ENCODE measurements at regions not wholly inside any gene's neighbourhood (a gene's known extent, or its start where the extent isn't known, plus 50 kb on each side); places are given as distances from the start of the nearest gene placed in this dataset.

DNA sequence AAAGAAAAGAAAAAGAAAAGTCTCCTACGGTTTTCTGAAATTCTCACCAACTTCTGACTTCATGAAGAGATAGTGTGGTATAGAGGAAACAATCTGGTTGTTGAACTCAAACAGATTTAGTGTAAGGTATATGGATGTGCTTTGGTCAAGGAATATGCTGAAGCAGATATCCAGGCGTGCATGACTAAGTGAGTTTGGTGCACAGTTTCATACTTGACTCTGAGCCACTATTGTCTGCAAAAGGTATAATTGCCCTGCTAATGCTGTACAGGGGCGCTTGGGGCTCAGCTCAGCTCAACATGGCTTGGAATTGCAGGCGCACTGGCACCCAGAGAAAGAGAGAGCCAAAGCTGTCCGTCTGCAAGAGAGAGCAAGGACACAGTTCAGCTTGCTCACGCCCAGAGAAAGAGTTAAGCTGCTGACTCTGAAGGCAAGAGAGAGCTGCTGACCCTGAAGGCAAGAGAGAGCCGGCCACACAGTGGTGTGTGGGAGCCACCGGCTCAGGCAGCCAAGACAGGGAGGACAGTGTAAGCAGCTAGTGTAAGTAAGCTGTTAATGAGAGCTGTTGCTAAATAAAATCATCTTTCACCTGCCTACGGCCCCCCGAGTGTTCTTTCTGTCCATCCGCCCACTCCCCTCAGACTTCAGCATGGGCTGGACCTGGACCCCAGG, 66.4 kb upstream of the SLC38A4 start:
- Histone ChIP-seq H3K4me1 (no peaks in the 10 kb centered on the region), H3K9me3 (peaks cover 0 to 3% of the 10 kb centered on the region in 2 donors), H3K36me3 (no peaks in the 10 kb centered on the region), H3K27ac (no peak overlapping the region), H3K4me3 (no peak overlapping the region), H3K27me3 (no peaks in the 10 kb centered on the region)
- no peak for DNase-seq
- no peak for ATAC-seq
- TF ChIP-seq, protein P1, sequence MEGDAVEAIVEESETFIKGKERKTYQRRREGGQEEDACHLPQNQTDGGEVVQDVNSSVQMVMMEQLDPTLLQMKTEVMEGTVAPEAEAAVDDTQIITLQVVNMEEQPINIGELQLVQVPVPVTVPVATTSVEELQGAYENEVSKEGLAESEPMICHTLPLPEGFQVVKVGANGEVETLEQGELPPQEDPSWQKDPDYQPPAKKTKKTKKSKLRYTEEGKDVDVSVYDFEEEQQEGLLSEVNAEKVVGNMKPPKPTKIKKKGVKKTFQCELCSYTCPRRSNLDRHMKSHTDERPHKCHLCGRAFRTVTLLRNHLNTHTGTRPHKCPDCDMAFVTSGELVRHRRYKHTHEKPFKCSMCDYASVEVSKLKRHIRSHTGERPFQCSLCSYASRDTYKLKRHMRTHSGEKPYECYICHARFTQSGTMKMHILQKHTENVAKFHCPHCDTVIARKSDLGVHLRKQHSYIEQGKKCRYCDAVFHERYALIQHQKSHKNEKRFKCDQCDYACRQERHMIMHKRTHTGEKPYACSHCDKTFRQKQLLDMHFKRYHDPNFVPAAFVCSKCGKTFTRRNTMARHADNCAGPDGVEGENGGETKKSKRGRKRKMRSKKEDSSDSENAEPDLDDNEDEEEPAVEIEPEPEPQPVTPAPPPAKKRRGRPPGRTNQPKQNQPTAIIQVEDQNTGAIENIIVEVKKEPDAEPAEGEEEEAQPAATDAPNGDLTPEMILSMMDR (IDR thresholded peaks at IDR 0.05) = no peak
- intact Hi-C loops (cut with DNase I) = no loop called here

DNA sequence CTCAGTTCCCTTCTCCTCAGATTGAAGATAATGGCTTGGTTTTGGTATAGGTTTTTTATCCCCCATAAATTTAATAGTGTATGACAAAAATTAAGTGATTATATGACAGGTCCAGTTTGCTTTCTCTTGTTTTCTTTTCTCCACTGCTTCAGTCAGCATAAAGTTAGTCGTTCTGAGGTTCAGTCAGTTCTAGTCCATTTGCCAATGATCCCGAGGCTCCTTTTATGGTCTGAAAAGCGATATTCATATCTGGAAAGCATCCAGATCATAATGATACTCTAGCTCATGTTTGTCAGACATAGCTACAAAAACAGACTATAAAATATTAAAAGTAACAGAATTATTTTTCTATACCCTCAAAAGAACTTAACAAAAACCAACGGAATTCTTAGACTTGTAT, 67.1 kb upstream of the SLC38A4 start:
- intact Hi-C loops (cut with DNase I) = no loop called here
- Histone ChIP-seq H3K27me3 (no peaks in the 10 kb centered on the region), H3K9me3 (peaks cover 0 to 3% of the 10 kb centered on the region in 2 donors), H3K27ac (no peak overlapping the region), H3K36me3 (no peaks in the 10 kb centered on the region), H3K4me3 (no peak overlapping the region), H3K4me1 (no peaks in the 10 kb centered on the region)
- ATAC-seq (no peak), DNase-seq (peak in 1 of 4 donors; percentile 24)
- TF ChIP-seq, protein P1 (IDR thresholded peaks at IDR 0.05) = no peak

DNA sequence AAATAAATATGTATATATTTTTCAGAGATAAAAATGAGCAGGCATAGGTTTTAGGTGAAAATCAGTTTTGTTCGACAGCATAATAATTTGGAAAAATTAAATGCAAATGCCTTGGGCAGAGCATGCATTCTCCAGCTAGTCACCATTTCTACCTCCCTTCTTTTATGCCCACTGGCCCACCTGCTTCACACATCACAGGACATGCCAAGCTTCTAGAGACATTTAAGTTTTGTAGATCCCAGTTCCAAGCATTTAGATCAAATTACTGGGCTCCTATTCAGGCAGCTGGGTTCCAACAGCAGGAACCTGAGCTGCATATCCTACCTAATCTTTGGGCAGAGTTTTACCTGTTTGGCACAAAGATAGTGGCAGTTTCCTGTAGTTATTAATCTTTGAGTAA, 67.6 kb upstream of the SLC38A4 start:
- ATAC-seq = no peak
- no peak overlapping the region for H3K4me3 ChIP-seq
- intact Hi-C loops (cut with DNase I) = no loop called here

DNA sequence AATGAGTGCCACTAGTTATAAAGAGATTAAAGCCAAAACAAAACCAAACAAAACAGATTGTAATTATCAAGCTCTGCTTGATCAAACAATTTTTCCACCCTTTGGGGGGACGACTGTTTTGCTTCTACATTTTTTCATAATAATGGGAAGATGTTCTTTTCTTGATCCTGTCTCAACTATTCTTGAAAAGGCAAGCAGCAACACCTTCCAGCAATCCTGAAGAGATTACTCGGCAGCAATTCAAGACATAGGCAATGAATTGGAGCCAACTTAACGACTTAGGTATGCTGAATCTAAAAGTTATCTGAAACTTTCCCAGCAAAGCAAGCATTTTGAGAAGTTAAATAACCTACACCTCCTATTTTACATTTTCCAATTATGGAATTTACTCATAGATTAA, 69.9 kb upstream of the SLC38A4 start:
- intact Hi-C loops (cut with DNase I) = no loop called here
- no peaks in the 10 kb centered on the region for H3K36me3 ChIP-seq
- TF ChIP-seq, protein P1 (IDR thresholded peaks at IDR 0.05) = no peak
- H3K27ac ChIP-seq = no peak overlapping the region
- no peaks in the 10 kb centered on the region for H3K27me3 ChIP-seq
- DNase-seq = no peak
- H3K4me3 ChIP-seq = no peak overlapping the region
- no peaks in the 10 kb centered on the region for H3K4me1 ChIP-seq
- H3K9me3 ChIP-seq = peaks cover 0 to 1% of the 10 kb centered on the region in 2 donors
- no peak for ATAC-seq

More for the DNA sequence above, 67.6 kb upstream of the SLC38A4 start:
- no peaks in the 10 kb centered on the region for H3K4me1 ChIP-seq
- no peak overlapping the region for H3K27ac ChIP-seq
- H3K27me3 ChIP-seq = no peaks in the 10 kb centered on the region
- peaks cover 0 to 3% of the 10 kb centered on the region in 2 donors for H3K9me3 ChIP-seq
- DNase-seq = no peak
- H3K36me3 ChIP-seq = no peaks in the 10 kb centered on the region
- TF ChIP-seq, protein P1 (IDR thresholded peaks at IDR 0.05) = no peak

DNA sequence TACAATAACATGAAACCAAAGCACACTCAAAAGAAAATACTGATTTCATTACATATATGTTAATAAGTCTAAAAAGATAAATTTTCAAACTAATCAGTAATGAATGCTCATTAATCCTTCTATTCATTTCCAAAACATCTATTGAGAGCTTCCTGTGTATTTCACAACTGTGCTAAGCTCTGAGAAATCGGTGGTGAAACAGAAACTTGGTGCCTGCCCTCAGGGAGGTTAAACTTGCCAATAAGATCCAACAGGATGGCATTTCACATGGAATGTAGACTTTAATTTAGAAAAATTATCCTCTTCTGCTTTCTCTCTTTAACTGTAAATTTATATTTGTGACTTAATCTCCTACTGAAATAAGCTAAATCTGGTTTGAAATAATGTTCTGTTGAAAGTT, 70.9 kb upstream of the SLC38A4 start:
- H3K27ac ChIP-seq = no peak overlapping the region
- intact Hi-C loops (cut with DNase I) = no loop called here
- no peaks in the 10 kb centered on the region for H3K36me3 ChIP-seq
- TF ChIP-seq, protein P1 (IDR thresholded peaks at IDR 0.05) = no peak
- no peak overlapping the region for H3K4me3 ChIP-seq
- H3K9me3 ChIP-seq = no peaks in the 10 kb centered on the region
- ATAC-seq (no peak), DNase-seq (no peak)
- H3K27me3 ChIP-seq = no peaks in the 10 kb centered on the region
- H3K4me1 ChIP-seq = no peaks in the 10 kb centered on the region

Data from left lung (tissue), 4 donors.